ENCODE measurements at regions not wholly inside any gene's neighbourhood (a gene's known extent, or its start where the extent isn't known, plus 50 kb on each side); places are given as distances from the start of the nearest gene placed in this dataset.
"Not testable (repeated sequence)": the region's sequence is repeated elsewhere in the genome, so short reads cannot be mapped to it uniquely, and the experiment has no call there.

DNA sequence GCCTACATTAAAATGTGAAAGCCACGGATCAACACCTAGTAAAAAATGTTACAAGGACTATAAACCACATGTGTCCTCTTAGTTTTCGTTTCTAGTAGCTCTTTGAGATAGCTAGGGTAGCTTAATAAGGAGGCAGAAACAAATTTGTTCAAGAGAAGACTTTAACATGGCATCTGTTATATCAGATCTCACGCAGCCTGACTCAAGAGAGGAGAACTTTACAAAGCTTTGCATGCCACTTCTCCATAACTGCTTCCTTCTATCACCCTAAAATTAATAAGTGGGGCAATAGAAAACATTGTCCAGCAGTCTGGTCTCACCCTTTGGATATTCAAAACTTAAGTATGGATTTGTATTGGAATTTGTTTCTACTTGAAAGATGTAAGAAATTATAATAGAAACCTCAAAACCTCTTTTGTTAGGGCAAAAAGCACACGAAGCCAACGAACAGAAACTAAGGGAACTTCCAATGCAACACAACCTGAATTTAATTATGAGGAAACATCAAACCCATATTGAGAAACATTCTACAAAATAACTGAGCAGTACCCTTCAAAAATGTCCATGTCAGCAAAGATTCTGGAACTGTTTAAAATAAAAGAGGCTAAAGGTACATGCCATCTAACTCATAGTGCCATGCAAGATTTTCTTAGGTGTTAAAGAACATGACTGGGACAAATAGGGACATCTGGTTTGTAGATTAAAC, 194.8 kb downstream of the LRIG3 start:
- ATAC-seq = no peak
- H3K4me1 Mint-ChIP-seq (ENCODE audit: low read depth in 2 of 2) = no peaks in the 10 kb centered on the region
- no peak overlapping the region for H3K27ac Mint-ChIP-seq
- peaks cover 4% of the 10 kb centered on the region for H3K36me3 Mint-ChIP-seq
- peaks cover 10% of the 10 kb centered on the region for H3K9me3 Mint-ChIP-seq
- H3K27me3 Mint-ChIP-seq = no peaks in the 10 kb centered on the region
- H3K4me3 Mint-ChIP-seq = no peak overlapping the region
- DNase-seq (ENCODE audit: low spot score) = no peak

DNA sequence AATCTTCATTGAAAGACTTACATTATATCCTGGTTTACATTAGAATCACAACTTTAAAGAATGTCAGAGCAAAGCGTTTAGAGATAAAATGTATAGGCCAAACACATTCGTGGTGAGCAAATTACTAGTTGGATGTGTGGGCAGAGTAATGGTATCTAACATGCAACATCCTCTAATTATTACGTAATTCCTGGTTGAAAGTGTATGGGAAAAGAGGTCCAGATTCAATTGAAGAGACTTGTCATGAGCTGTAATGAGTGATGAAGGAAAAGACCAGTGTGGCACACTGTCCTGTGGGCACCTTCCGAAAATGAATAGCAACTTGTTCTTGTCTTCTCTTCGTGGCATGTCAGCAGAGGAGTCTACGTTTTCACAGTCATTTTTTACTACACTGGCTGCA, 192.8 kb downstream of the LRIG3 start:
- ATAC-seq (no peak), DNase-seq (ENCODE audit: low spot score) (no peak)
- H3K27me3 Mint-ChIP-seq = no peaks in the 10 kb centered on the region
- no peaks in the 10 kb centered on the region for H3K36me3 Mint-ChIP-seq
- H3K4me3 Mint-ChIP-seq = no peak overlapping the region
- no peak overlapping the region for H3K27ac Mint-ChIP-seq
- peaks cover 15% of the 10 kb centered on the region for H3K9me3 Mint-ChIP-seq
- no peaks in the 10 kb centered on the region for H3K4me1 Mint-ChIP-seq (ENCODE audit: low read depth in 2 of 2)

DNA sequence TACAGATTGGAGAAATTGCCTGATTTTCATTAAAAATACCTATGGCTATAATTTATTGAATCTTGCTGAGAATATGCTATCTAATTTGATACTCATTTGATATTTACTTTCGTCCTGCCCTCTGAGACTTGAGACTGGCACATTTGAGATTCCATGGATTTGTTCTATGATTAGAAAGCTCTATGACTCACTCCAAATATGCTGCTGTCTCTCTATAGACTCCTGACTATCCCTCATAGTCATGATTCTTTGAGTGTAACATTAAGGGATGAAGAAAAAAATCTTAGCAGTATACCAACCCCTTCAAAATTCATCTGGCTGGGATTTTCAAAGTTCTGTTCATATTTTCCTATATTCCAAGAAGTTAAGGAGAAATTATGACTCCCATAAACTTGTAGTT, 191.9 kb downstream of the LRIG3 start:
- Mint-ChIP-seq H3K4me1 (ENCODE audit: low read depth in 2 of 2) (no peaks in the 10 kb centered on the region), H3K27ac (no peak overlapping the region), H3K36me3 (no peaks in the 10 kb centered on the region), H3K4me3 (no peak overlapping the region), H3K27me3 (no peaks in the 10 kb centered on the region), H3K9me3 (peaks cover 15% of the 10 kb centered on the region)
- DNase-seq (ENCODE audit: low spot score) = no peak
- ATAC-seq = no peak

DNA sequence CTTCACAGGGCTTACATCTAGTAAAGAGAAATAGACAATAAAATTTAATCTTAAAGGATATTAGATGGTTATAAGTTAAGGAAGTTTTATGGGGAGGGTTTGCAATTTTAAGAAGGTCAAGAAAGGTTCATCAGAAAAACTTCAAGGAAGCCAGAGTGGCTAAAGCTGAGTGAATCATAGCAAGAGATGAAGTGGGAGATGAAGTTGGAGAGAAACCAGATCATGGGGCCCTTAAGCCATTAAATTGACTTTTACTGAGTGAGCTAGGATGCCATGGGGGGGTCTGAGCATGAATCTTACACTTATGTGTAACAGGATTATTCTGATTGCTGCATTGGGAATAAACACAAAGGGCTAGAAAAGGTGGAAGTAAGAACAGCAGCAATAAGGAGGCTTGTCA, 189.2 kb downstream of the LRIG3 start:
- Mint-ChIP-seq H3K9me3 (peaks cover 12% of the 10 kb centered on the region), H3K27ac (no peak overlapping the region), H3K36me3 (no peaks in the 10 kb centered on the region), H3K4me3 (no peak overlapping the region), H3K27me3 (no peaks in the 10 kb centered on the region), H3K4me1 (ENCODE audit: low read depth in 2 of 2) (no peaks in the 10 kb centered on the region)
- ATAC-seq (no peak), DNase-seq (ENCODE audit: low spot score) (no peak)

DNA sequence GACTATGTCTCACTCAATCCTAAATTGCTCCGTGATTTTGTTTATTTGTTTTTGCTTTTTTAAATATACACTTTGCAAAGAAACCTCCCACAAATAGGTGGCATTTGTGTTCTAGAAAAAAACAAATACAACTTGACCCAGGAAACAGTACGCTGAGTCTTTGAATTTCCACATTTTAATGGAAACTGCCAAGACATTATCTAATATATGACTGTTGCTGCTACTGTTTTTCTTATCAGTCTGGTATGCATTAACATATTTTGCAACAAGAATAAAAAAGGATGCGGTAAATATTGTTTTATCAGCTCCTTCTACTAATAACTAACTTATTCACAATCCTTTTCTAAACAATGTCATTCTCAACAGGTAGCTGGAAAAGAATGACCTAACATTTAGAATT, 187.4 kb downstream of the LRIG3 start:
- ATAC-seq (no peak), DNase-seq (ENCODE audit: low spot score) (no peak)
- Mint-ChIP-seq H3K27ac (no peak overlapping the region), H3K4me1 (ENCODE audit: low read depth in 2 of 2) (no peaks in the 10 kb centered on the region), H3K36me3 (no peaks in the 10 kb centered on the region), H3K9me3 (peaks cover 12% of the 10 kb centered on the region), H3K27me3 (no peaks in the 10 kb centered on the region), H3K4me3 (no peak overlapping the region)

DNA sequence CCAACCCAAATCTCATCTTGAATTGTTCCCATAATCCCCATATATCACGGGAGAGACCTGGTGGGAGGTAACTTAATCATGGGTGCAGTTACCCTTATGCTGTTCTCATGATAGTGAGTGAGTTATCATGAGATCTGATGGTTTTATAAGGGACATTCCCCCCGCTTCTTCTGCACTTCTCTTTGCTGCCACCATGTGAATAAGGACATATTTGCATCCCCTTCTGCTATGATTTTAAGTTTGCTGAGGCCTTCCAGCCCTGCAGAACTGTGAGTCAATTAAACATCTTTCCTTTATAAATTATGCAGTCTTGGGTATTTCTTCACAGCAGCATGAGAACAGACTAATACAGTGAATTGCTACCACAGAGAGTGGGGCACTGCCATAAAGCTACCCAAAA, 179.1 kb downstream of the LRIG3 start:
- Mint-ChIP-seq H3K36me3 (no peaks in the 10 kb centered on the region), H3K27me3 (no peaks in the 10 kb centered on the region), H3K9me3 (peaks cover 16% of the 10 kb centered on the region), H3K27ac (no peak overlapping the region), H3K4me3 (no peak overlapping the region), H3K4me1 (ENCODE audit: low read depth in 2 of 2) (no peaks in the 10 kb centered on the region)
- ATAC-seq (no peak), DNase-seq (ENCODE audit: low spot score) (no peak)

DNA sequence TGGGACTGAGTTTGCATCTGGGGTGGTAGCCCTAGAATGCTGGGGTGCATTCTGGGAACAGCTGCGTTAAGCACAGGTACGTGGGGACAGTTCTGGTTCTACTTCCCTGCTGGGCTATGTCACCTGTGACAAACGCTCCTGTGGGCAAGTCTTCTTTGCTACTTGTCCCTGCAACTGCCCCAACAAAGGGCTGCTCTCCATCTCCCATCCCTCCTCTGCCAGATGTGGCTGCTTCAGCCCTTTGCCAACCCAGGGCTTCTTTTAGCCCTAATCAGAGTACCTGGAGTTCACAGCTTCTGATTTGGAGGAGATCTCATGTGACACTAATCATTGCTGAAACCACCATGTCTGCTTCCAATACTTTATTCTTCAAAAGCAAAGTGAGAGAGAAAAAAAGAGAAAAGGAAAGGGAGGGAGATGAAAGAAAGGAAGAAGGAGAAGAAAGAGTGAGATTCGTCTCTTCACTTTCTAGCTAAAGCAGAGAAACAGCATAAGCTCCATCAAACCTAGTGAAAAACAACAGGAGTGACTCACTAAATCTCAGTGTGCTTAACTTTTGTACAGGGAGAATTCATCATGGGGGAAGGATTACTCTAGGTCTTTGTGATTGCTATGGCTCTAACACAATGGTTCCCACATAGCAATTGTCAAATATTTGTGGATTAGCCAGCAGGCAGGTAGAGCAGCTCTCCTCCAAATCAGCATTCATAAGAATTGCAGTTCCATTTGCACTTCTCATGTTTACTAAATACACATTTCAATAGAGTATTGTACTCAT, 174.8 kb downstream of the LRIG3 start:
- Mint-ChIP-seq H3K4me3 (no peak overlapping the region), H3K27ac (no peak overlapping the region), H3K9me3 (peaks cover 29% of the 10 kb centered on the region), H3K4me1 (ENCODE audit: low read depth in 2 of 2) (no peaks in the 10 kb centered on the region), H3K27me3 (no peaks in the 10 kb centered on the region), H3K36me3 (no peaks in the 10 kb centered on the region)
- DNase-seq (ENCODE audit: low spot score) (no peak), ATAC-seq (no peak)

DNA sequence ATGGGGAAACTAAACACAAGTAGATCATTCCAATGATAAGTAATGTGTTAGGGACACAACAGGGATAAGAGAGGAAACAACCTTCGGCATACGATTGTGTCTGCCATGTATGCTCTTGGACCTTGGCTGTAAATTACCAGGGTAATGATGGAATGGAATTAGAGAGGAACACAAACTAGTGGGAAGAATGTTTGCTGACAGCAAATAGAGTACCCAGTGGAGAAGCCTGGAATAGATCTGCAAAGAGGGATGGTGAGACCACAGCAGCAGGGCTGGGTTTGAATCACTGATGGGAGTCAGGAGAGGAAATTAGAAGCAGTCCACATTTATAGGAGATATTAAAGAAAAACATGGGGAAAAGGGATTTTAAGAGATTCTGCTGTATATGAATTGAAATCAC, 172.8 kb downstream of the LRIG3 start:
- no peak for ATAC-seq
- H3K4me3 Mint-ChIP-seq = no peak overlapping the region
- no peaks in the 10 kb centered on the region for H3K4me1 Mint-ChIP-seq (ENCODE audit: low read depth in 2 of 2)
- H3K9me3 Mint-ChIP-seq = peaks cover 23% of the 10 kb centered on the region
- no peak overlapping the region for H3K27ac Mint-ChIP-seq
- H3K27me3 Mint-ChIP-seq = no peaks in the 10 kb centered on the region
- DNase-seq (ENCODE audit: low spot score) = no peak
- no peaks in the 10 kb centered on the region for H3K36me3 Mint-ChIP-seq

DNA sequence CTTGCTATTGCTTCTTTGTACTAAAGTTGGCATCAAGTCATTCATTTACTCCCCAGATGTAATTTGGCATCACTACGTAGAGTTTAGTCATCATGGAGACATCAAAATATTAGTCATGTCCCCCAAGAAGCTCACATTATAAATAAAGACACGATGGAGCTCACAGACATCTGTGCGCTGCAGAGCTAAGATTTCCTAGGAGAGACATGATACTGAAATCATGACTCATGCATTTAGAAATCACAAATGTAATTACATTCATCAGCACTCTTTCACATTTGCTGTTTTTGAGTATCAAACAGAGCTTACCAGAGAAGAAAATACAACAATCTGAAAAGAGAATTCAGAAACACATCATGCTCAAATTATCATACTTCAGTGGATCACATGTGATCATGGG, 169.8 kb downstream of the LRIG3 start:
- Mint-ChIP-seq H3K27me3 (no peaks in the 10 kb centered on the region), H3K36me3 (no peaks in the 10 kb centered on the region), H3K4me3 (no peak overlapping the region), H3K27ac (no peak overlapping the region), H3K4me1 (ENCODE audit: low read depth in 2 of 2) (no peaks in the 10 kb centered on the region), H3K9me3 (peaks cover 16% of the 10 kb centered on the region)
- DNase-seq (ENCODE audit: low spot score) = no peak
- ATAC-seq = no peak

DNA sequence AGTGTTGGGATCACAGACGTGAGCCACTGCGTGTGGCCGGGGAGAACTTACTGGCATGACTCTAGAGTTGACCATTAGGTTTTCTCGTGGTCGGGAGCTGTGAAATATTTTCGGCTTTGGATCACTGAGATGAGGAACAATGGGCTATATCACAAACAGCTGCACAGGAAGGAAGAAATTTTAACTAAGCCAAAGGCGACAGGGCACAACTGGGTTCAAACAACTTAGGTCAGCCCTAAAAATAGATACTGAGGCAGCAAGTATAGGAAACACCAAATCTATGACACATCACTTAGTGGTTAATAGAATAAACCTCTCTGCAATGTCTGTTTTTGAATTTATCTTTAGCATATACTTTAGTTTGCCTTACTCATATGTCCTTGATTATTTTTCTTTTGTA, 162.9 kb downstream of the LRIG3 start:
- ATAC-seq = no peak
- no peak overlapping the region for H3K4me3 Mint-ChIP-seq
- no peak overlapping the region for H3K27ac Mint-ChIP-seq
- no peaks in the 10 kb centered on the region for H3K4me1 Mint-ChIP-seq (ENCODE audit: low read depth in 2 of 2)
- H3K9me3 Mint-ChIP-seq = peaks cover 8% of the 10 kb centered on the region
- H3K27me3 Mint-ChIP-seq = no peaks in the 10 kb centered on the region
- H3K36me3 Mint-ChIP-seq = no peaks in the 10 kb centered on the region
- DNase-seq (ENCODE audit: low spot score) = no peak

DNA sequence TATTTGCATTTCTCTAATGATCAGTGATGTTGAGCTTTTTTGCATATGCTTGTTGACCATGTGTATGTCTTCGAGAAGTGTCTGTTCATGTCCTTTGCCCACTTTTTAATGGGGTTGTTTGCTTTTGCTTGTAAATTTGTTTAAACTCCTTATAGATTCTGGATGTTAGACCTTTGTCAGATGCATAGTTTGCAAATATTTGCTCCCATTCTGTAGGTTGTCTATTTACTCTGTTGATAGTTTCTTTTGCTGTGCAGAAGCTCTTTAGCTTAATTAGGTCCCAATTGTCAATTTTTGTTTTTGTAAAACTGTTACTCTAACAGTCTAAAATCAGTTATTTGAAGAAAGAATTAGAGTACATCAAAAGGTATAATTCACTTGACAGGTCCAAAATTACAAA, 160.6 kb downstream of the LRIG3 start:
- H3K9me3 Mint-ChIP-seq; DNase-seq (ENCODE audit: low spot score); H3K4me1 Mint-ChIP-seq (ENCODE audit: low read depth in 2 of 2); H3K36me3 Mint-ChIP-seq; ATAC-seq; H3K27ac Mint-ChIP-seq; H3K4me3 Mint-ChIP-seq; H3K27me3 Mint-ChIP-seq: not testable (repeated sequence)

DNA sequence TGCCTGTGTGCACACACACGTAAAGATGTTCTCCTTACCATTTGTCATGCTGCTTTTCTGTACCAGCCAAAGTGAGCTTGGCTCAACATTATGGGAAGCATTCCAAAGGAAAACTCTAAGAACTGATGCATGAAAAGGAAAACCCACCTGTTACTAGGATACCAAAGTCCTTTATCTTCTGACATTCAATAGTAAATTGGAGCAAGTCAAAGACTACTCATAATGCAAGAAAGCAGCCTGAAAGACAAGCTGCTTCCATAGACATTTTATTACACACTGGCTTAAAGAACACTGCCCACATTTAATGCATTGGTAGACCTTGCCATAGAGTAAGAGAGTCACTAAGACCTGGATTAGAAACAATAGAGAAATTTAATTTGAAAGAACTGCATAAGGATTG, 159.0 kb downstream of the LRIG3 start:
- peaks cover 18% of the 10 kb centered on the region for H3K9me3 Mint-ChIP-seq
- H3K4me3 Mint-ChIP-seq = no peak overlapping the region
- H3K4me1 Mint-ChIP-seq (ENCODE audit: low read depth in 2 of 2) = no peaks in the 10 kb centered on the region
- no peak overlapping the region for H3K27ac Mint-ChIP-seq
- no peaks in the 10 kb centered on the region for H3K27me3 Mint-ChIP-seq
- DNase-seq (ENCODE audit: low spot score) (no peak), ATAC-seq (no peak)
- H3K36me3 Mint-ChIP-seq = no peaks in the 10 kb centered on the region

DNA sequence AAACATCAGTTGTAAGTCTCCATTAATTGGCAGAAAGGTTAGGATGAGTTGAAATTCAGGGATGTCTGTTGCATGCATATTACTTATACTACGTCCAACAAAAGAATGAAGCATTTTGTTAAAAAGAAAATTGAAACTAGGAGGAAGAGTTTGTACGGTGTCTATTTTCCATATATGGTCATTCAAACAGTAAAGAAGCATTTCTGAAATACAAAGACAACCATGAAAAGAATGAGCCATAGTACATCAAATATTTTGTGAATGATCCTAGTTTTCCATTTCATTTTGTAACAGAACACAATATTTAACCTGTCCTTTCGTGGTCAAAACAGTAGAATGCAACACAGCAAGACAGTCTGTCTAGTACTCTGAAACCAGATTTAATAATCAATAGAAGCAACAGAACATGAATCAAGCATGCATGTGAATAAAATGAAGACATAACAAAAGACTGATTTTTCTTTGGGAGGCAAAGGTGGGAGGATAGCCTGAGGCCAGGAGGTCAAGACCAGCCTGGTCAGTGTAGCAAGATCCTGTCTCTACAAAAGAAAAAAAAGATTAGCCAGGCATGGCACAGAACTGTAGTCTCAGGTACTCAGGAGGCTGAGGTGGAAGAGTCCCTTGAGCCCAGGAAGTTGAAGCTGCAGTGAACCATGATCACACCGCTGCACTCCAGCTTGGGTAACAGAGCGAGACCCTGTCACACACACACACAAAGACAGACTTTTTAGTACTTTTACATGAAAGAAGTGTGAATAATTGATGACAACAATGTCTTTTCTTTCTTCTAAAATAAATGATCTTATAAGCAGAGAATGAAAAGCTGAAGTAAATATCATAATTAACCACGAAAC, 156.0 kb downstream of the LRIG3 start:
- H3K4me3 Mint-ChIP-seq = no peak overlapping the region
- peaks cover 7% of the 10 kb centered on the region for H3K36me3 Mint-ChIP-seq
- peaks cover 18% of the 10 kb centered on the region for H3K9me3 Mint-ChIP-seq
- no peak for ATAC-seq
- no peak for DNase-seq (ENCODE audit: low spot score)
- no peaks in the 10 kb centered on the region for H3K27me3 Mint-ChIP-seq
- H3K27ac Mint-ChIP-seq = no peak overlapping the region
- no peaks in the 10 kb centered on the region for H3K4me1 Mint-ChIP-seq (ENCODE audit: low read depth in 2 of 2)

DNA sequence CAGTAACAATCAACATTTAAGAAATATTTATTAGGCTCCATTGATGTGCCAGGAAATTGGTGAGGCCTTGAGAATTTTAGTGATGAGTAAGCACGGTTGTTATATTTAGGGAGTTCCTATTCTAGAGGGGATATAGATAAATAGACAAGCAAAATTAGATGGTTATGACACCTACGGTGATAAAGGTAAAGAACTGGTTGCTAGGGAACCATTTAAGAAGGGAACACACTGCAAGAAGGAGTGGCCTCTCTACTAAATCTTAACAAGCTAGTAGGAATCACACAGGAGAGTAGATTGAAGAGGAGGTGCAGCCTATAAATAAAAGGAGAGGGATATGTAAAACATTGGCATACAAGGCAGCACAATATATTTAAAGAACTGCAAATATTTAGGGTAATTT, 155.2 kb downstream of the LRIG3 start:
- ATAC-seq (no peak), DNase-seq (ENCODE audit: low spot score) (no peak)
- Mint-ChIP-seq H3K27me3 (no peaks in the 10 kb centered on the region), H3K27ac (no peak overlapping the region), H3K4me3 (no peak overlapping the region), H3K36me3 (peaks cover 8% of the 10 kb centered on the region), H3K4me1 (ENCODE audit: low read depth in 2 of 2) (no peaks in the 10 kb centered on the region), H3K9me3 (peaks cover 18% of the 10 kb centered on the region)
